CD4-positive, alpha-beta T cell treated with Interleukin-10 for 1 hour (primary cell): ENCODE measurements at regions not wholly inside any gene's neighbourhood (a gene's known extent, or its start where the extent isn't known, plus 50 kb on each side); places are given as distances from the start of the nearest gene placed in this dataset.
"Not testable (repeated sequence)": the region's sequence is repeated elsewhere in the genome, so short reads cannot be mapped to it uniquely, and the experiment has no call there.

Experiments
- DNase-seq: peaks from one replicate; pipeline ENCODE4 v3.0.0-alpha.2; 2020

DNA sequence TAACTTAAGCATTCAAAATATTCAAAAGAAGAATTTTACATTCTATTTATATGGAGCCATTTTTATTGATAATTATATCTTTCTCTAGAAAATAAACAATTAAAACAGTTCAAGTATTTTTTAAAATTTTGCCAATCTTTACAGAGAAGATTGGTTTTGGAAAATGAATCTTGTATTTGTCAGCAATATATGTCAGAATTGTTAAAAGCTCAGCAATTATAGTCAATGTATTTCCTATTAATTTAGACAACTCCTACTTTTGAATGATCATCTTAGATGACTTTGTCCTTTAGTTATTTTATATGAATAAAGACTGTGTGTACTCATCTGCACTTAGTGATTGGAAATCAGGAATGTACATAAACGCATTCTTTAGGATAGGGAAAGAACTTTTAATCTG, 223.9 kb upstream of the MAD2L1 start:
- DNase-seq, result no peak

GRCh38 chr4:120286813-120287212, 220.2 kb upstream of the MAD2L1 start:
- DNase-seq, result no peak

- no peak for DNase-seq
These were observed 214.9 kb upstream of the MAD2L1 start for GRCh38 chr4:120281581-120281980.

DNA sequence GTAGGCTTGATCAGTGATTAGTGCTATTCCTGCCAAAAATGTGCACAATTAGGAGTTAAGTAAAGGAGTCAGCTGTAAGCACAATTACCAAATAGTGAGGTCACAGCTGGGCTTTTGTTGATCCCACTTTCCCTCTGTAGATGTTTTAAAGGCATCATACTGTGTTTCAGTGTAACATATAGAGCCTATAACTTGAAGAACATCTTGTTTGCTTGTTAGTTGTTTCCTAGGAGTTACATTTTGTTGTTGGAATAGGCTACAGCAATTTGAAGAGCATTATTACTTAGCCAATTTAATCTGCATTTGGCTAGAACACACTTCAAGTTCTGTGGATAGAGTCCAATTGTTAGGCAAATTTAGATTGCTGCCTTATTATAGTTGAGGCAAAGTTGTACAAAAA, 210.7 kb upstream of the MAD2L1 start:
- DNase-seq, result no peak

- DNase-seq, result no peak
These were observed 200.0 kb upstream of the MAD2L1 start for GRCh38 chr4:120266602-120267001.

DNA sequence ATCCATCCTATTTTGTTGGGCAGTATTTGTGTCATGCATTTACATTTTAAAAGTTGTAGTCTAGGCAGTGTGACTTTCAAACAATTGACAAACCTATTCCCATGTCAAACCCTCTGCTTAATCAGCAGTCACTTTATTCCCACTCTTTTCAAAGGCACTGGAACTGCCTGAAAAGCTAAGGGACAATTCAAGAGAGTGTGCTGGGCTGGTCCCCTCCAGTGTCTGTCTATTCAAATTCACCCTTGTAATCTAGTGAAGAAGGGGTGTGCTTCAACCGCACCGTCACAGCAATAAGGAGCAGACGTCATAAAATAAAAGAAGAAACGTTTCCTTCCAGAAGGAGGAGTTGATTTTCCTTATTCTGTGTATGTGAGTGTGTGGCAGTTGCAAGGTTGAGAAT, 197.0 kb upstream of the MAD2L1 start:
- DNase-seq, result no peak

GRCh38 chr4:120261117-120261516, 194.5 kb upstream of the MAD2L1 start:
- DNase-seq, result no peak

- not testable (repeated sequence) for DNase-seq
These were observed 189.6 kb upstream of the MAD2L1 start for GRCh38 chr4:120256112-120256775.

GRCh38 chr4:120238277-120238973, 171.8 kb upstream of the MAD2L1 start:
- DNase-seq, result no peak

GRCh38 chr4:120236873-120237272, 170.2 kb upstream of the MAD2L1 start:
- DNase-seq, result no peak

GRCh38 chr4:120232050-120232449, 165.4 kb upstream of the MAD2L1 start:
- no peak for DNase-seq

DNA sequence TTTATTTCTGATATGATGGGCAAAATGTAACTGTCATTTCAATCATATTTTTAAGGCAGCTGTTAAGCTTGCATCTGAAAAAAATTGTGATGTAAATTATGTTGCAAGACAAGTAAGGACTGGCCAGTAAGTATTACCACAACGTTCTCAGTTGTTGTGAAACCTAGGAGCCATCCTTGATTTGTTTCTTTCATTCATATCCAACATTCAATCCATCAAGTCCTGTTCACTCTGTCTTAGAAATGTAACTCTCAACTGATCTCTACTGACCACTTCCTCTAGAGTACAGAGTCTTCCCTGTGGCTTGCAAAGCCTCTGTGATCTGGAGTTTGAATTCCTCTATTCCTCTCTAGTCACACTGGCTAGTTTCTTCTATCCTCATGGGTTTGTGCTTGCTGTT, 161.4 kb upstream of the MAD2L1 start:
- DNase-seq, result no peak

- no peak for DNase-seq
These were observed 160.9 kb upstream of the MAD2L1 start for GRCh38 chr4:120227554-120227953.

DNA sequence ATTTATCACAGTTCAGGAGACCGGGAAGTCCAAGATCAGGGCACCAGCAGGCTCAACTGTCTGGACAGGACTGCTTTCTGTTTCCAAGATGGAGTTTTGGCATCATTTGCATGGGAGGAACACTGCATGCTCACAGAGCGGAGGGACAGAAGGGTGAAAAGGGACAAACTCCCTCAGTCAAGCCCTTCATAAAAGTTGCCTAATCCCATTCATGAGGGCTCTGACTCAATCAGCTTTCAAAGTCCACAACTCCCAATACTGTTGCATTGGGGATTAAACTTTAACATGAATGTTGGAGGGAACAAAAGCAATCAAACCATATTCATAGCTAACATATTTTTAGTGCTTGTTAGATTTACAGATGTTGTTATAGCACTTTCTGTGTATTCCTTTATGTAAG, 158.9 kb upstream of the MAD2L1 start:
- DNase-seq, result no peak

- DNase-seq, result no peak
These were observed 152.3 kb upstream of the MAD2L1 start for GRCh38 chr4:120218981-120219380.

DNA sequence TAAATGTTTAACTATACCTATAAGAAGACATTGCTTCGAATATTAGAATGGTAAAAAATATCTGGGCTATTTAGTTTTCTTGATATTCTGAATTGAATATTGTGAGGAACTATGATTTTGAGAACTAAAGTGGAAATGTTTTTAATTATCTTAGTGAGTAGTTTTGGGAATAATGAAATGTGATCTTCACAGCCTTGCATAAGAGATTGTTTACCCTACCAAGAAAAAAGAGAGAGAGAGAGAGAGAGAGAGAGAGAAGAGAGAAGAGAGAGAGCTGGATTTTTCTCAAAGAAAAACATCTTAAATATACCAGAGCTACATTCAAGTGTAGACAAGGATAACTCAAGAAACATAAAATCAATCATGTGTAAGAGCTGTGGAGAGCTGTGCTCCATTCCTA, 148.7 kb upstream of the MAD2L1 start:
- DNase-seq, result no peak

DNA sequence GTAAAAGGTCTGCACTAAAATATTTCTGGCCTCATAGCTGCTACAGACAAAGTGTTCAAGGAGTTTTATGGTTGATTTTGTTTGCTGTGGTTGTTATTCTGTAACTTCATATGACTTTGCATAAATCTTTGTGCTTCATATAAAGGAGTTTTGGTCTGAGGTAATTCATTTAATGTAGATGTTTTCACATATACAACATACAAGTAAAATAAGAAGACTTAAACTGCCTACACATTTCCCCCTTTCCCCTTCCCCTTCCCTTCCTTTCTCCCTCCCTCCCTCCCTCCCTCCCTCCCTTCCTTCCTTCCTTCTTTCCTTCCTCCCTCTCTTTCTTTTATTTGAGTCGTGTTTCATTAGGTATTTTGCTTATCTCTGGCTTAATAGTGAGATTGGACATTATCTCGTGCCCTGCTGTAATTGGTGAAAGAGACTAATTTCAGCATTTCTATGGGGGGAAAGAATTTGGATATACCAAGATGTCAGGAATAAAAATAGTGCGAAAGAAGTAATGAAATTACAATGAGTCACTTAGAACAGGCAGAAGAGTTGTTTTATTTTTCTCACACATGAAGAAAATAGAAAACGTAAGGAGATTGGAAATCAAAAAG, 144.9 kb upstream of the MAD2L1 start:
- no peak for DNase-seq

DNA sequence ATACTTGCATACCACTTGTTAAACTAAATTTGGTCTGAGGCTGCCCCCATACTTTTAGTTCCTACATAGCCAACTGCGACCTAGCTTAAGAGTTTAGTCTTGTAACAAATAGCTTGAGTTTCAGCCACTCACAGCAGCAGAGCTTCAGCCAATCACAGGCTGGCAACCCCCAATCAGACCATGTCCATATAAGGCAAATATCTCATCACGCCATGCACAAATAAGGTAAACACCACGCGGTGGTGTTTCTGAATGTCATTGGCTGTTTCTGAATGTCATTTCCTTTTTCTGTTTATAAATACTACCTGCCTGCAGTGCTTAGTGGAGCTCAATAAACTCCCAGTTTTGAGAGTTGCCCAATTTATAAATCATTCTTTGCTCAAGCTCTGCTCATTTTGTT, 143.1 kb upstream of the MAD2L1 start:
- no peak for DNase-seq

- no peak for DNase-seq
These were observed 140.4 kb upstream of the MAD2L1 start for GRCh38 chr4:120207021-120207420.

- no peak for DNase-seq
These were observed 135.6 kb upstream of the MAD2L1 start for GRCh38 chr4:120202222-120202621.

DNA sequence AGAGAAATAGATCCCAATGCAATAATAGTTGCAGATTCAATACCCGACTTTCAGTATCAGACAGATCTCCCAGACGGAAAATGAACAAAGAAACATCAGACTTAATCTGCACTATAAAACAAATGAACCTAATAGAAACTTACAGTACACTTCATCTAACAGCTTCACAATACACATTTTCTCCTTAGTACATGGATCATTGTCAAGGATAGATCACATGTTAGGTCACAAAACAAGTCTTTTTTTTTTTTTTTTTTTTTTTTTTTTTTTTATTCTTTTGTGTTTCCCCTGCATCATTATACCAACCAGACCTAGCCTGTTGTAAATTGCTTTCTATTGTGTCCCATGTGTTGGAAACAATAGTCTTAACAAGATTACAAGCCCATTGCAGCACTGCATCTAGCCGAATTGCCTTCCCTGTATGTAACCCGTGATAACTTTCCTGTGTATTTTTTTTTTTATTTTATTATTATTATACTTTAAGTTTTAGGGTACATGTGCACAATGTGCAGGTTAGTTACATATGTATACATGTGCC, 134.0 kb upstream of the MAD2L1 start:
- not testable (repeated sequence) for DNase-seq

GRCh38 chr4:120198411-120198810, 131.8 kb upstream of the MAD2L1 start:
- no peak for DNase-seq

DNA sequence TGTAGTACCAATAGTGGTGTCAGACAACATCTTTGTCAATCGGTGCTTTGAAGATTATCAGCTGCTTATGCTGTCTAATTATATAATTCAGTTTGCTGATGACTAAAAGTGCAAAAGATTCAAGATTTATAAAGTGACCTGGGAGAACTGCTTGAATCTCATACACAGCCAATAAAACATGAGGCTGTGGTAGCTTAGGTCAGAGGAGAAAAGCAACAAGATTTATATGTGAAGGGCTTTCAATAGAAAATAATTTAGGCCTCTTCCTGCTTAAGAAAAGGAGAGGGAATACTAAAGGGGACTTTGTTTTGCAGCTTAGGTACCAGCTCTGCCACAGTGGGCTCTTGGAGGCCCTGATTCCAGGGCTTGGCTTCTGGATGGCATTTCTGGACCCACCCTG, 111.0 kb upstream of the MAD2L1 start:
- no peak for DNase-seq

- no peak for DNase-seq
These were observed 108.6 kb upstream of the MAD2L1 start for GRCh38 chr4:120175272-120175671.
